ENCODE measurements at regions not wholly inside any gene's neighbourhood (a gene's known extent, or its start where the extent isn't known, plus 50 kb on each side); places are given as distances from the start of the nearest gene placed in this dataset.

DNA sequence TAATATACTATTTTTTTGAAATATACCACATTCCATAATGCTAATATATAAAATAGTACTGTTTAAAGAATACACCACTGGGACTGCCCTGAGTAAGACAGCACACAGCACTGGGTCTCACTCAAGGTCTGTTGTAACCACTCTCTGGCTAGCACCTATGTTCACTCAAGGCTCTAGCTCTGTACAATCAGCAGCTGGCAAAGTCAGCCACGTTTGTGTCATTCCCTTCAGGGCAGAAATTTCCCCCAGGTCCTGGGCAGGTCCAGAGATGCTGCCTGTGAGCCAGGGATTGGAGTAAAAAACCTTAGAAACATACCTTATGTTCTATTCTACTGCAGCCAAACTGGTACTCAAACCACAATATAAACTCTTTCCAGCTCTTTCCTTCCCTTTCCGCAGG lies 1160.2 kb upstream of the ADGRL3 start:
- Mint-ChIP-seq H3K9me3 (peaks cover 13% of the 10 kb centered on the region), H3K4me3 (no peak overlapping the region), H3K36me3 (ENCODE audit: low read depth) (no peaks in the 10 kb centered on the region), H3K4me1 (ENCODE audit: low read depth) (no peaks in the 10 kb centered on the region), H3K27me3 (no peaks in the 10 kb centered on the region), H3K27ac (no peak overlapping the region)
- no peak for DNase-seq

DNA sequence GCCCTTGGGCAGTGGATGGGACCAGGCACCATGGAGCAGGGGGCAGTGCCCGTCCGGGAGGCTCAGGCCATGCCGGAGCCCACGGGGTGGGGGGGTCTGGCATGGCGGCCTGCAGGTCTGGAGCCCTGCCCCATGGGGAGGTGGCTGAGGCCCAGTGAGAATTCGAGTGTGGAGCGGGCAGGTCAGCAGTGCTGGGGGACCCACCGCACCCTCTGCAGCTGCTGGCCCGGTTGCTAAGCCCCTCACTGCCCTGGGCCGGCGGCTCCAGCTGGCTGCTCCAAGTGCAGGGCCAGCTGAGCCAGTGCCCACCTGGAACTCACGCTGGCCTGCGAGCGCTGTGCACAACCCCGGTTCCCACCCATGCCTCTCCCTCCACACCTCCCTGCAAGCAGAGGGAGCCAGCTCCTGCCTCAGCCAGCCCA lies 1157.9 kb upstream of the ADGRL3 start:
- Mint-ChIP-seq H3K4me3 (no peak overlapping the region), H3K36me3 (ENCODE audit: low read depth) (no peaks in the 10 kb centered on the region), H3K9me3 (peaks cover 13% of the 10 kb centered on the region)

DNA sequence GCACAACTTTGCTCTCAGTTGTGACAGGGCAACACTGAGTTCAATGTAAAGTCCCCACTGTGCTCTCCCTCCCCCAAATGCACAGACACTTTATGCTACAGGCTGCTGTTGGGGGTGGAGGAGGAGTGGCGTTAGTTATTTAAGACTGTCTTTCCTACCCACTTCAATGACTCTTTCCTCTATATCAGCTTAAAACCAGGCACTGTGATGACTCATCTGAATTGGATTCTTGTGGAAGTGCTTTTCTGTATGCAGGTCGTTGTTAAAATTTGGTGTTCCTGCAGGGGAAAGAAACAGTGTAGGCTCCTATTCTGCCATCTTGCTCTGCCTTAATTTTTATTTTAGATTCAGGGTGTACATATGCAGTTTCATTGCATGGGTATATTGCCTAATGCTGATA lies 1157.2 kb upstream of the ADGRL3 start:
- no peaks in the 10 kb centered on the region for H3K36me3 Mint-ChIP-seq (ENCODE audit: low read depth)
- no peak overlapping the region for H3K27ac Mint-ChIP-seq
- DNase-seq, result no peak
- no peaks in the 10 kb centered on the region for H3K27me3 Mint-ChIP-seq
- no peak overlapping the region for H3K4me3 Mint-ChIP-seq
- peaks cover 13% of the 10 kb centered on the region for H3K9me3 Mint-ChIP-seq
- no peaks in the 10 kb centered on the region for H3K4me1 Mint-ChIP-seq (ENCODE audit: low read depth)

More for the DNA sequence above, 1157.9 kb upstream of the ADGRL3 start:
- Mint-ChIP-seq H3K27me3 (no peaks in the 10 kb centered on the region), H3K4me1 (ENCODE audit: low read depth) (no peaks in the 10 kb centered on the region), H3K27ac (no peak overlapping the region)
- DNase-seq, result no peak

DNA sequence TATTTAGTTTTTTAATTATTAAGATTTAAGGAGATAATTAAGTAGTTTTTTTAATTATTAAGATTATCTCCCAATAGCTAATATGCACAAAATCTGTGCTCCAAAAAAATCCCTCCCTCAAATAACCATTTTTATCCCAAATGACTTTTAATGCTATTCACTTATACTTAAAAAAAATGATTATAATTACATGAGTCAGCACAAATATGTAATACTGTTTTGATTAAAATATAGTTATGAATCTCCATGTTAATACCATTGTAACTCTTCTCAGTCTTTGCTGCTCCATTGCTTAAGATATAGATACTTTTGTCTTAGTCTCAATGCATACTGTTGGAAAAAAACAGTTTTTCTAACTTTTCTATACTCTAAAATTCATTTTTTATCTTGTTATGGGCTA lies 1121.1 kb upstream of the ADGRL3 start:
- peaks cover 17% of the 10 kb centered on the region for H3K9me3 Mint-ChIP-seq
- H3K27me3 Mint-ChIP-seq, result no peaks in the 10 kb centered on the region
- DNase-seq, result no peak

DNA sequence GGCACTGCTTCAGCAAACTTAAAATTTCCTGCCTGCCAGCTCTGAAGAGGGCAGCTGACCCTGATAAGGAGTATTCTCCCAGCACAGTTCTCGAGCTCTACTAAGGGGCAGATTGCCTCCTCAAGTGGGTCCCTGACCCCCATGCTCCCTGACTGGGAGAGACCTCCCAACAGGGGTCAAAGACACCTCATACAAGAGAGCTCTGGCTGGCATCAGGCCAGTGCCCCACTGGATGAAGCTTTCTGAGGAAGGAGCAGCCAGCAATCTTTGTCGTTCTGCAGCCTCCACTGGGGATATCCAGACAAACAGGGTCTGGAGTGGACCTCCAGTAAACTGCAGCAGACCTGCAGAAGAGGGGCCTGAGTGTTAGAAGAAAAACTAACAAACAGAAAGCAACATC lies 1118.3 kb upstream of the ADGRL3 start:
- Mint-ChIP-seq H3K27me3 (no peaks in the 10 kb centered on the region), H3K36me3 (ENCODE audit: low read depth) (no peaks in the 10 kb centered on the region), H3K4me1 (ENCODE audit: low read depth) (no peaks in the 10 kb centered on the region), H3K27ac (no peak overlapping the region), H3K9me3 (peaks cover 21% of the 10 kb centered on the region), H3K4me3 (no peak overlapping the region)
- DNase-seq, result no peak

More for the DNA sequence above, 1121.1 kb upstream of the ADGRL3 start:
- Mint-ChIP-seq H3K4me3 (no peak overlapping the region), H3K27ac (no peak overlapping the region), H3K36me3 (ENCODE audit: low read depth) (no peaks in the 10 kb centered on the region), H3K4me1 (ENCODE audit: low read depth) (no peaks in the 10 kb centered on the region)

DNA sequence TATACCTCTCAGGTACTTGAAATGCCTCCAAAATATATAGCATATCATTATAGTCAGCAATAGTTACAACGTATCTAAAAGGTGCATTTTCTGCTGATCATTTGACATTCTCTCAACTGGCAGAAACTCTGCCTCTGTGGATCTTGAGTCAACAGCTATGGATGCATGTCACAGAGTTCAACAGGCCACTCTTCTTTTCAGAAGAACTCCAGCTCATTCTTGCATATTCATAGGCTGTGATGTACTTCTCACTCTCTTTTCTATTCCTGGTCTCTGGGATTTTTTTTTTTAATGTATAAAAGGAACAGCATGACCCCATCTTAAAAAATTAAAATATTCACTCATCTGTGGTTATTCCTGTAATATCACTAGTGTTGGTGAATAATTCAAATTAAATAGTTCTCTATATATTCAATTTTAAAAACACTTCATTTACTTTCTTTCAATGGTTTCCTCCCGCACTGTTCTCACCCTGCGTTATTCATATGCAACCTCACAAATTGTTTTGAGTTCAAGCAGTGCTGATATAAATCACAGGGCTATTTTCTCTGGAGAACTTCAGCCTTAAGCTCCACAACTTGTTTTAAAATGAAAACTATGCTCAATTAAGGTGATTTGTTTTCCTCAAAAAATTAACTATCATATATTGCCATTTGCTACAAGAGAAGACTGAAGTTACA lies 1111.2 kb upstream of the ADGRL3 start:
- Mint-ChIP-seq H3K27ac (no peak overlapping the region), H3K4me3 (no peak overlapping the region), H3K27me3 (no peaks in the 10 kb centered on the region), H3K4me1 (ENCODE audit: low read depth) (no peaks in the 10 kb centered on the region), H3K36me3 (ENCODE audit: low read depth) (no peaks in the 10 kb centered on the region), H3K9me3 (peaks cover 18% of the 10 kb centered on the region)
- no peak for DNase-seq

DNA sequence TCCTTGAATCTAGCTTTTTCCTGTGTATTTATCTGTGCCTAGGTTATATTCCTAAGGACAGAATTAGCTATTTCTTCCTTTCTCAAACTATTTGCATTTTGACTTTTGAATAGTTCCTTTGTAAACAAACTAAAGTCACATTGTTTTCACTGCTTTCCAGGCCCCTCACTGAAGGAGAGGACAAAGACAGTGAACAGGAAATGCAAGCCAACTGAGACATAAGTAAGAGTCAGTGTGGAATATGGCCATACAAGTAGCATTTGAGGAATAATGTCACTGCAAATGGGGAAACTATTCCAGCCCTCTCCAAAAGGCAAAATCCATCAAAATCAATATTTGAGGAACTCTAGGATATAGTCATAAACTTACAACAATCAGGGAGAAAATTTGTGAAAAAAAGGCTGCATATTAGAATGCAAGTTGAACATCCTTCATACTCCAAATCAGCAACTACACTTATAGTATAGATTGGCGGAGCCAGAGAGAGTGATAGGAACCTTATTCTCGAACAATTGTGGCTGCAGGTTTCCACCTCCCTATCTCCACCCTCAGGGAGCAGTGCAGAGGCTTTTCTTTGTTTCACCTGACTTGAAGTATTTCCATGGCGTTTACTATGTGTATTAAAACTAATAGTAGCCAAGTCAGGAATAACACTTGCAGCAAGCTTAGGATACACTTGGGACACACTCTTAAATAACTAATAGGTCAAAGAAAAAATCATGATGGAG lies 1110.4 kb upstream of the ADGRL3 start:
- DNase-seq, result no peak
- Mint-ChIP-seq H3K27ac (no peak overlapping the region), H3K4me3 (no peak overlapping the region), H3K36me3 (ENCODE audit: low read depth) (no peaks in the 10 kb centered on the region), H3K9me3 (peaks cover 22% of the 10 kb centered on the region), H3K27me3 (no peaks in the 10 kb centered on the region), H3K4me1 (ENCODE audit: low read depth) (no peaks in the 10 kb centered on the region)

DNA sequence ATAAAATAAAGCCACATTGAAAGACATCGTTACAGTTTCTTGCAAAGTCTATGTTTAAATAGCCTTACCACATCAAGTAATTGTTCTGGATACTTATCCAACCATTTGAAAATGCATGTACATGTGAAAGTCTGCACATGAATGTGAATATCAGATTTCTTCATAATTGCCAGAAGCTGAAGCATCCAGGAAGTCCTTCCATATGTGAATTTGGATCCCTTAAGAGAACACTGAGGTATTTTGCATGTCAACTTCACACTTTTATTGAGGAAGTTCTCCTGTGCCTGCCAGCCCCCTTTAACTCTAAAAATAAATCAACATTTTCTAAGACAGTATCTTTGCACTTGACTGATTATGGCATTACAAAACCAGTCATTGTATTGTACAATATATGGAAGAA lies 1103.5 kb upstream of the ADGRL3 start:
- H3K36me3 Mint-ChIP-seq (ENCODE audit: low read depth), result no peaks in the 10 kb centered on the region
- no peaks in the 10 kb centered on the region for H3K27me3 Mint-ChIP-seq
- DNase-seq, result no peak
- H3K9me3 Mint-ChIP-seq, result peaks cover 10% of the 10 kb centered on the region
- no peak overlapping the region for H3K4me3 Mint-ChIP-seq
- no peak overlapping the region for H3K27ac Mint-ChIP-seq
- no peaks in the 10 kb centered on the region for H3K4me1 Mint-ChIP-seq (ENCODE audit: low read depth)

DNA sequence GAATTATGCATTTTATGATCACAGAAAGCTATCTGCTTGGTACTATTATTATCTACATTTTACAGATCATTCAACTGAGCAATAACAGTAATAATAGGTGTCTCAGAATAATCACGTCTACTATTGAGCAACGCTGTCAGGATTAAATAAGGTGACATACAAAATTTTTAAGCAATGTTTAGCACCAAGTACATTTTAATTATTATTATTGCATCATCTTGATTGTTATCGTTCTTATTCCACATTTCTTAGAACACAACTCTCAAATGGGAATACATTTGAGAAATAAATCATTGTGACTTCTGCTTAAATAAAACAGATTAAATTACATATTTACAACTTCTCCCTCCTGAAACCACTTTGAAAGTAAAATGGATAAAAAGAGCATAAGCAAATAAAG lies 1083.5 kb upstream of the ADGRL3 start:
- no peak for DNase-seq
- no peak overlapping the region for H3K27ac Mint-ChIP-seq
- peaks cover 4% of the 10 kb centered on the region for H3K9me3 Mint-ChIP-seq
- no peaks in the 10 kb centered on the region for H3K27me3 Mint-ChIP-seq
- no peaks in the 10 kb centered on the region for H3K4me1 Mint-ChIP-seq (ENCODE audit: low read depth)
- H3K4me3 Mint-ChIP-seq, result no peak overlapping the region
- no peaks in the 10 kb centered on the region for H3K36me3 Mint-ChIP-seq (ENCODE audit: low read depth)

DNA sequence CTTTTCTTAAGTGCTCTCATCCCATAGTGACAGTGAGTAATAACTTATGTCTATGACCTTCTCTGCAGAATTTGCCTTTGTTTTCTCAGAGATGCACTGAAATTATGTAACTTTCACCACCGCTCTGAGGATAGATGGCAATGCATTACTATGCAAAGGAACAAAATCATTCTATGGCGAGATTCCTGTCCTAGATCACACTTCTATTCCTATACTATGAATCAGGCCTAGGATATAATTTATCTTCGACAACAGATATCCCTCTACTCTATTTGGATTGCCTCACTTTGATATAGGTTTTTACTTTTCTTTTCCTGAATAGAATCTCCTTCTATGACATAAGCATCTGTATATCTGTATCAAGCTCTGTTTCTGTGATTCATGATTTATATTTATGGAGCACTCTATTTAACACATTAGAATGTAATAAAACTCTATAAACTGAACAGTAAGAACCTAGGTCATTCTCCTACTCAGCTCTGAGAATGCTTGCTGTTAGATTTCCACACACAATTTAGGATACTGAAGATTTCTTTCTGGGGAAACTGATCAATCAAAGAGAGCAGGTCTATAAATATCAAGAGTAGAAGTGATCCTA lies 1082.3 kb upstream of the ADGRL3 start:
- peaks cover 4% of the 10 kb centered on the region for H3K9me3 Mint-ChIP-seq
- no peak overlapping the region for H3K4me3 Mint-ChIP-seq
- no peaks in the 10 kb centered on the region for H3K4me1 Mint-ChIP-seq (ENCODE audit: low read depth)
- no peaks in the 10 kb centered on the region for H3K27me3 Mint-ChIP-seq
- H3K27ac Mint-ChIP-seq, result no peak overlapping the region
- no peaks in the 10 kb centered on the region for H3K36me3 Mint-ChIP-seq (ENCODE audit: low read depth)
- DNase-seq, result no peak

DNA sequence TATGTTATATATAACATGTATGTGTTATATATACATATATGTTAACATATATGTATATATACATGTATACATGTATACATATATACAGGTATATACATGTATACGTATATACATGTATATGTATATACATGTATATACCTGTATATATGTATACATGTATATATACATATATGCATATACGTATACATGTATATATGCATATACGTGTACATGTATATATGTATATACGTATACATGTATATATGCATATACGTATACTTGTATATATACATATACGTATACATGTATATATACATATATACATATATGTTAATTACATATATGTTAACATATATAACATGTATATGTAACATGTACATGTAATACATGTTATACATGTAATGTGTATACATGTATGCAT lies 1077.3 kb upstream of the ADGRL3 start:
- H3K27me3 Mint-ChIP-seq, result no peaks in the 10 kb centered on the region

DNA sequence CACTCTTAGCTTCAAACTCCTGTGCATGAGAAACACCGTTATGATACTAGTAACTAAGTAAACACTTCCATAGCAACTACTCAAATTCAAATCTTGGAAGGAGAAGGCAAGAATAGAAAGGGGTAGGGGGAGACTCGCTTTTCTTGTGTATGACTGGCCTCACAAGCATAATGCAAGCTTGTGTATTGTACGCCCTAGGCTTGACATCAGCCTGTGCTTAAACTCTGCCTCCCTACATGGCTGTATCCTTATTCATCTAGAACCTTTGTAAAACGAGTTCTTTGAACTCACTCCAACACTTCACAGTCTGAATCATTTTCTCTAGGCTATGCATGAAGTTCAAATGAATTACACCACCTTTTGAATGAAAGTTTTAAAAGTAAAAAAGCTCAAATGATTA lies 1071.2 kb upstream of the ADGRL3 start:
- no peak for DNase-seq
- Mint-ChIP-seq H3K27me3 (no peaks in the 10 kb centered on the region), H3K27ac (no peak overlapping the region), H3K4me3 (no peak overlapping the region), H3K36me3 (ENCODE audit: low read depth) (no peaks in the 10 kb centered on the region), H3K9me3 (peaks cover 12% of the 10 kb centered on the region), H3K4me1 (ENCODE audit: low read depth) (no peaks in the 10 kb centered on the region)

More for the DNA sequence above, 1077.3 kb upstream of the ADGRL3 start:
- Mint-ChIP-seq H3K4me1 (ENCODE audit: low read depth) (no peaks in the 10 kb centered on the region), H3K27ac (no peak overlapping the region), H3K4me3 (no peak overlapping the region), H3K9me3 (peaks cover 9% of the 10 kb centered on the region), H3K36me3 (ENCODE audit: low read depth) (no peaks in the 10 kb centered on the region)
- DNase-seq, result no peak

DNA sequence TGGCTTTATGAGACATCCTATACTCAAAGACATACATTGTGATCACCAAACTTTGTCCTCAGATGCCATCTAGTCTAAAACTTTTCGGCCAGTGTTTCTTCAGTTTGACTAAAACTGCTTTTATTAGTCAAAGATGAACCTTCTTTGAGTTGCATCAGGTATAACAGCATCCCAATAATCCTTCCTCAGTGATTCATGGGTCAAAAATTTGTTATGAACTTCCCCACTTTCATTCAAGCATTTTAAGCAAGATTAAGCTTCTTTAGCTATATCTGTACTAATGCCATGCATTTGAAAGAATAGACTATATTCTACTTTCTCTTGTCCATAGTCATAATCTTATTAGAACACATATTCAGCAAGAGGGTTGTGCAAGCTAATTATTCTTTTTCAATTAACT lies 1070.4 kb upstream of the ADGRL3 start:
- H3K4me1 Mint-ChIP-seq (ENCODE audit: low read depth), result no peaks in the 10 kb centered on the region
- H3K4me3 Mint-ChIP-seq, result no peak overlapping the region
- H3K27me3 Mint-ChIP-seq, result no peaks in the 10 kb centered on the region
- no peaks in the 10 kb centered on the region for H3K36me3 Mint-ChIP-seq (ENCODE audit: low read depth)
- H3K9me3 Mint-ChIP-seq, result peaks cover 12% of the 10 kb centered on the region
- DNase-seq, result no peak
- H3K27ac Mint-ChIP-seq, result no peak overlapping the region

DNA sequence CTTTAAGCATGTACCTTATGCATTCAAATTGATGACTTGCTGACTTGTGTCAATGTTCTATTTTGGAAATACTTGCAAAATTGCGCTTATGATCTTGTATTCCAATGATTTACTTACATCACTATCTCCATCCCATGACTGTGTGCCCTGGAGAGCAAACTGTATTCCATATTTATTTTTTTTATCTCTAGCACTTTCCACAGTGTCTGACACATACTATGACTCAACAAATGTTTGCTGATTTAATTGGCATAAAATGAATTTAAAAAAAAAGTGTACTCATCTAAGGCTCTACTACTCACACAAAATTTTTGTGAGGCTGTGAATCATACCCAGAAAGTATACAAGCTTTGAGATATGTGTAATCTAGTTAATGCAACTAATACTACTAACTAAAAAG lies 1066.8 kb upstream of the ADGRL3 start:
- no peaks in the 10 kb centered on the region for H3K27me3 Mint-ChIP-seq
- H3K4me1 Mint-ChIP-seq (ENCODE audit: low read depth), result no peaks in the 10 kb centered on the region
- peaks cover 12% of the 10 kb centered on the region for H3K9me3 Mint-ChIP-seq
- H3K36me3 Mint-ChIP-seq (ENCODE audit: low read depth), result no peaks in the 10 kb centered on the region
- no peak overlapping the region for H3K27ac Mint-ChIP-seq
- no peak for DNase-seq
- H3K4me3 Mint-ChIP-seq, result no peak overlapping the region

DNA sequence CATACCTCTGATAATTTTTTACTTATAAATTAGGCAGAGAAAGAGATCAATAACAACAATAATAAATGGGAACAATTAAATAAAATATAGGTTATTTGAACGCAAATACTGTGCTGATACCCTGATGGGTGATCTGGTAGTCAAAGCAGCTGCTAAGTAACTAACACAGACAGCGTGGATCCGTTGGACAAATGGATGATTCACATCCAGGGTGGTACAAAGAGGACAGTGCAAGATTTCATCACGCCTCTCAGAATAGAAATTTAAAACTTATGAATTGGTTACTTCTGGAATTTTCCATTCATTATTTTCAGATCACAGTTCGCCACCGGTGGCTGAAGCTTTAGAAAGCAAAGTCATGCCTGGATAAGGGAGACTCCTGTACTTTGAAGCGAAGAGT lies 1066.0 kb upstream of the ADGRL3 start:
- Mint-ChIP-seq H3K36me3 (ENCODE audit: low read depth) (no peaks in the 10 kb centered on the region), H3K4me1 (ENCODE audit: low read depth) (no peaks in the 10 kb centered on the region), H3K27ac (no peak overlapping the region), H3K27me3 (no peaks in the 10 kb centered on the region), H3K9me3 (peaks cover 10% of the 10 kb centered on the region), H3K4me3 (no peak overlapping the region)
- no peak for DNase-seq
